ENCODE measurements at regions not wholly inside any gene's neighbourhood (a gene's known extent, or its start where the extent isn't known, plus 50 kb on each side); places are given as distances from the start of the nearest gene placed in this dataset.

DNA sequence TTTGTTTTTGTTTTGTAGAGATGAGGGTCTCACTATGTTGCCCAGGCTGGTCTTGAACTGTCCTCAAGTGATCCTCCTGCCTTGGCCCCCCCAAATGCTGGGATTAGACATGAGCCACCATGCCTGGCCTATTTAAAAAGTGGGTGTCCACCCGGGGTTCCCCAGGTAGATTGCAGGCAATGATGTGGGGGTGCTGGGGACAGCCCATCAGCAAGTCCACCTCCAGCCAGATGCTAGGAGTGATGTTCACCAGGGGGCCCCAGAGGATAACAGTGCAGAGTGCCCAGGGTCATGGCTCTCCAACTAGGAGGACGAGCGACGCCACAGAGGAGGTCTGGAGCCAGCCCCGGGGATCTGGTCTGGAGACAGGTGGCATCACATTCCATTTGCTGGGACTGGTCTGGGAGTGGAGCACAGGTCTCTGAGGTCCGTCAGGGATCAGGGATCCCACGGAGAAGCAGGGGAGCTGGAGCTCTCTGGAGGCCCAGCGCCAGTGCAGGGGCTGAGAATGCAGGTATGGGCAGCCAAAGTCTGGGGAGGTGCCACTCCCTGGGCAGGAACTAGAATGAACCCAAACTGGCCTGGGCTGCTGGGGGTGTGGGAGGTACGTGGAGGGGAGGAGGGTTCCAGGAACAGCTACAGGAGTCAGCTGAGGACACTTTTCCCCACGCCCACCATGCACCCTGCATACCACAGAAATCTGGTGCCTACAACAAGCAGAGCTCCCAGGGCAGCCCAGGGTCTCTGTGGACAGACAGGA is 51.2 kb upstream of the PCSK6 start:
- TF ChIP-seq, protein P1, sequence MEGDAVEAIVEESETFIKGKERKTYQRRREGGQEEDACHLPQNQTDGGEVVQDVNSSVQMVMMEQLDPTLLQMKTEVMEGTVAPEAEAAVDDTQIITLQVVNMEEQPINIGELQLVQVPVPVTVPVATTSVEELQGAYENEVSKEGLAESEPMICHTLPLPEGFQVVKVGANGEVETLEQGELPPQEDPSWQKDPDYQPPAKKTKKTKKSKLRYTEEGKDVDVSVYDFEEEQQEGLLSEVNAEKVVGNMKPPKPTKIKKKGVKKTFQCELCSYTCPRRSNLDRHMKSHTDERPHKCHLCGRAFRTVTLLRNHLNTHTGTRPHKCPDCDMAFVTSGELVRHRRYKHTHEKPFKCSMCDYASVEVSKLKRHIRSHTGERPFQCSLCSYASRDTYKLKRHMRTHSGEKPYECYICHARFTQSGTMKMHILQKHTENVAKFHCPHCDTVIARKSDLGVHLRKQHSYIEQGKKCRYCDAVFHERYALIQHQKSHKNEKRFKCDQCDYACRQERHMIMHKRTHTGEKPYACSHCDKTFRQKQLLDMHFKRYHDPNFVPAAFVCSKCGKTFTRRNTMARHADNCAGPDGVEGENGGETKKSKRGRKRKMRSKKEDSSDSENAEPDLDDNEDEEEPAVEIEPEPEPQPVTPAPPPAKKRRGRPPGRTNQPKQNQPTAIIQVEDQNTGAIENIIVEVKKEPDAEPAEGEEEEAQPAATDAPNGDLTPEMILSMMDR (conservative IDR thresholded peaks at IDR 0.05; ENCODE audit: low read depth in 2 of 2), result peak in 1 of 2 experiments; percentile 28; a peak in 2 of 4 replicates
- TF ChIP-seq EZH2 (IDR thresholded peaks at IDR 0.05; ENCODE audit: low read depth, unreplicated experiment) (no peak), POLR2AphosphoS5 (IDR thresholded peaks at IDR 0.05; ENCODE audit: low read depth) (no peak)

Data from GM23338 (cell line).